ENCODE measurements at regions not wholly inside any gene's neighbourhood (a gene's known extent, or its start where the extent isn't known, plus 50 kb on each side); places are given as distances from the start of the nearest gene placed in this dataset.
A peak's percentile ranks its signal among the peaks of the same experiment; 100 is the strongest.

- TF ChIP-seq POLR2A (IDR thresholded peaks at IDR 0.05) (no peak), CTCF (IDR thresholded peaks at IDR 0.05) (peak in 1 of 12 donors; percentile 9)
- peaks cover 0 to 1% (median 0%) of the 10 kb centered on the region in 9 donors for H3K27me3 ChIP-seq
- H3K4me1 ChIP-seq: peaks cover 0 to 69% (median 40%) of the 10 kb centered on the region in 12 donors
- peak overlapping the region in 7 of 12 donors; percentile 33 to 76 (median 54) for H3K27ac ChIP-seq
- no peak overlapping the region for H3K4me3 ChIP-seq
- WGBS, 4 donors: 66 to 77% (median 73%) methylated on average over 33 to 36 of the region's 36 CpGs
- H3K36me3 ChIP-seq: no peaks in the 10 kb centered on the region
- peak in 2 of 5 donors; percentile 74 to 76 for DNase-seq
- intact Hi-C loops (cut with DNase I): no loop called here
- no peaks in the 10 kb centered on the region for H3K9me3 ChIP-seq
- peak; percentile 42 to 74 (median 61) for ATAC-seq
Observed at GRCh38 chr16:85162478-85163277, 50.4 kb upstream of the CIBAR2 start.

- DNase-seq (no peak), ATAC-seq (no peak)
- no peak for TF ChIP-seq CTCF (IDR thresholded peaks at IDR 0.05)
- no peak for TF ChIP-seq POLR2A (IDR thresholded peaks at IDR 0.05)
- no peaks in the 10 kb centered on the region for H3K9me3 ChIP-seq
- H3K4me3 ChIP-seq: no peak overlapping the region
- WGBS, 4 donors: 89 to 94% (median 91%) methylated on average over 21 to 22 of the region's 22 CpGs
- intact Hi-C loops (cut with DNase I): no loop called here
- no peaks in the 10 kb centered on the region for H3K36me3 ChIP-seq
- peak overlapping the region in 1 of 12 donors; percentile 76 for H3K27ac ChIP-seq
- peaks cover 0 to 9% (median 0%) of the 10 kb centered on the region in 9 donors for H3K27me3 ChIP-seq
- H3K4me1 ChIP-seq: peaks cover 0 to 69% (median 40%) of the 10 kb centered on the region in 12 donors
Observed at GRCh38 chr16:85163278-85164112, 51.2 kb upstream of the CIBAR2 start.

GRCh38 chr16:85164431-85164830 is 52.2 kb upstream of the CIBAR2 start:
- DNase-seq (no peak), ATAC-seq (no peak)
- no peaks in the 10 kb centered on the region for H3K36me3 ChIP-seq
- H3K27me3 ChIP-seq: peaks cover 0 to 12% (median 0%) of the 10 kb centered on the region in 9 donors
- peaks cover 0 to 71% (median 37%) of the 10 kb centered on the region in 12 donors for H3K4me1 ChIP-seq
- H3K4me3 ChIP-seq: no peak overlapping the region
- intact Hi-C loops (cut with DNase I): no loop called here
- H3K27ac ChIP-seq: peak overlapping the region in 1 of 12 donors; percentile 76
- WGBS, 4 donors: 85 to 91% (median 89%) methylated on average over 3 of the region's 3 CpGs
- TF ChIP-seq POLR2A (IDR thresholded peaks at IDR 0.05): no peak
- TF ChIP-seq CTCF (IDR thresholded peaks at IDR 0.05): no peak
- H3K9me3 ChIP-seq: no peaks in the 10 kb centered on the region

Data from heart left ventricle (tissue), 16 donors.